Smooth muscle cell (in vitro differentiated cells): ENCODE measurements at regions not wholly inside any gene's neighbourhood (a gene's known extent, or its start where the extent isn't known, plus 50 kb on each side); places are given as distances from the start of the nearest gene placed in this dataset.

ENCODE experiments used
- DNase-seq: peaks from one replicate; lab custom pipeline; 2025; ENCODE audit not compliant: unreplicated experiment; lab: John Stamatoyannopoulos, UW
- H2AFZ ChIP-seq: fragments of 200-600 bp; sonication (generic); 2 replicates; pipeline ENCODE4 v1.6.0; 2016; ENCODE audit warnings: antibody characterized with exemption, low read depth, mild to moderate bottlenecking
- H3F3A ChIP-seq: fragments of 200-600 bp; sonication (generic); 2 replicates; pipeline ENCODE4 v1.6.0; 2017; ENCODE audit warnings: antibody characterized with exemption, low read depth
- H3K27ac ChIP-seq: fragments of 200-600 bp; sonication (generic); 2 replicates; pipeline ENCODE4 v1.5.1; 2016; ENCODE audit warnings: low read depth, mild to moderate bottlenecking
- H3K27me3 ChIP-seq: fragments of 200-600 bp; sonication (generic); 2 replicates; pipeline ENCODE4 v1.6.1; 2016; ENCODE audit warnings: low read depth, mild to moderate bottlenecking
- H3K36me3 ChIP-seq: fragments of 200-600 bp; sonication (generic); 2 replicates; pipeline ENCODE4 v1.5.1; 2016; ENCODE audit warnings: low read depth
- H3K4me1 ChIP-seq: fragments of 200-600 bp; sonication (generic); 2 replicates; pipeline ENCODE4 v1.5.1; 2016; ENCODE audit warnings: low read depth
- H3K4me2 ChIP-seq: fragments of 200-600 bp; sonication (generic); 2 replicates; pipeline ENCODE4 v1.6.0; 2016; ENCODE audit warnings: mild to moderate bottlenecking
- H3K4me3 ChIP-seq: fragments of 200-600 bp; sonication (generic); 2 replicates; pipeline ENCODE4 v1.5.1; 2016; ENCODE audit warnings: mild to moderate bottlenecking
- H3K79me2 ChIP-seq: fragments of 200-600 bp; sonication (generic); 2 replicates; pipeline ENCODE4 v1.6.0; 2016; ENCODE audit warnings: low read depth, mild to moderate bottlenecking
- H3K9ac ChIP-seq: fragments of 200-600 bp; sonication (generic); 2 replicates; pipeline ENCODE4 v1.6.0; 2016; ENCODE audit warnings: low read depth
- H3K9me3 ChIP-seq: fragments of 200-600 bp; sonication (generic); replicated peaks from 2 replicates; pipeline ENCODE4 v1.5.1; 2016; ENCODE audit warnings: low read depth
- H4K20me1 ChIP-seq: fragments of 200-600 bp; sonication (generic); 2 replicates; pipeline ENCODE4 v1.6.0; 2016; ENCODE audit warnings: low read depth
- WGBS: methylation state at CpG from one replicate; pipeline ENCODE4 v1.1.7; 2016; ENCODE audit warnings: low lambda C conversion rate; 5-methylcytosine and 5-hydroxymethylcytosine counted together
- TF ChIP-seq, protein P1 (sequence below): fragments of 200-600 bp; sonication (generic); IDR thresholded peaks from 2 replicates; pipeline ENCODE4 v1.5.1; 2017; ENCODE audit warnings: borderline replicate concordance, mild to moderate bottlenecking, antibody characterized with exemption; ENCODE audit not compliant: insufficient read depth, poor library complexity, severe bottlenecking

- Histone ChIP-seq H3K4me3 (peak overlapping the region; percentile 19), H3K79me2 (no peaks in the 10 kb centered on the region), H3K4me2 (peak overlapping the region; percentile 65), H3K9ac (no peak overlapping the region), H3K36me3 (no peaks in the 10 kb centered on the region), H2AFZ (no peak overlapping the region), H3K27ac (peak overlapping the region; percentile 71), H4K20me1 (no peaks in the 10 kb centered on the region), H3F3A (no peaks in the 10 kb centered on the region), H3K27me3 (no peaks in the 10 kb centered on the region), H3K4me1 (no peaks in the 10 kb centered on the region), H3K9me3 (no peaks in the 10 kb centered on the region)
- 54% methylated on average over 16 of the region's 16 CpGs for WGBS
- TF ChIP-seq, protein P1, sequence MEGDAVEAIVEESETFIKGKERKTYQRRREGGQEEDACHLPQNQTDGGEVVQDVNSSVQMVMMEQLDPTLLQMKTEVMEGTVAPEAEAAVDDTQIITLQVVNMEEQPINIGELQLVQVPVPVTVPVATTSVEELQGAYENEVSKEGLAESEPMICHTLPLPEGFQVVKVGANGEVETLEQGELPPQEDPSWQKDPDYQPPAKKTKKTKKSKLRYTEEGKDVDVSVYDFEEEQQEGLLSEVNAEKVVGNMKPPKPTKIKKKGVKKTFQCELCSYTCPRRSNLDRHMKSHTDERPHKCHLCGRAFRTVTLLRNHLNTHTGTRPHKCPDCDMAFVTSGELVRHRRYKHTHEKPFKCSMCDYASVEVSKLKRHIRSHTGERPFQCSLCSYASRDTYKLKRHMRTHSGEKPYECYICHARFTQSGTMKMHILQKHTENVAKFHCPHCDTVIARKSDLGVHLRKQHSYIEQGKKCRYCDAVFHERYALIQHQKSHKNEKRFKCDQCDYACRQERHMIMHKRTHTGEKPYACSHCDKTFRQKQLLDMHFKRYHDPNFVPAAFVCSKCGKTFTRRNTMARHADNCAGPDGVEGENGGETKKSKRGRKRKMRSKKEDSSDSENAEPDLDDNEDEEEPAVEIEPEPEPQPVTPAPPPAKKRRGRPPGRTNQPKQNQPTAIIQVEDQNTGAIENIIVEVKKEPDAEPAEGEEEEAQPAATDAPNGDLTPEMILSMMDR = no peak
- no peak for DNase-seq
Observed at GRCh38 chrX:9340598-9341290, 124.1 kb upstream of the TBL1X start.

GRCh38 chrX:9341291-9342201 lies 123.3 kb upstream of the TBL1X start:
- Histone ChIP-seq H3K79me2 (no peaks in the 10 kb centered on the region), H3K27me3 (no peaks in the 10 kb centered on the region), H3K4me2 (peak overlapping the region; percentile 65), H3F3A (no peaks in the 10 kb centered on the region), H3K9ac (no peak overlapping the region), H3K4me1 (no peaks in the 10 kb centered on the region), H4K20me1 (no peaks in the 10 kb centered on the region), H2AFZ (no peak overlapping the region), H3K36me3 (no peaks in the 10 kb centered on the region), H3K9me3 (no peaks in the 10 kb centered on the region), H3K4me3 (peak overlapping the region; percentile 19), H3K27ac (peak overlapping the region; percentile 71)
- no peak for DNase-seq
- WGBS = 56% methylated on average over 14 of the region's 15 CpGs
- TF ChIP-seq, protein P1 = no peak

DNA sequence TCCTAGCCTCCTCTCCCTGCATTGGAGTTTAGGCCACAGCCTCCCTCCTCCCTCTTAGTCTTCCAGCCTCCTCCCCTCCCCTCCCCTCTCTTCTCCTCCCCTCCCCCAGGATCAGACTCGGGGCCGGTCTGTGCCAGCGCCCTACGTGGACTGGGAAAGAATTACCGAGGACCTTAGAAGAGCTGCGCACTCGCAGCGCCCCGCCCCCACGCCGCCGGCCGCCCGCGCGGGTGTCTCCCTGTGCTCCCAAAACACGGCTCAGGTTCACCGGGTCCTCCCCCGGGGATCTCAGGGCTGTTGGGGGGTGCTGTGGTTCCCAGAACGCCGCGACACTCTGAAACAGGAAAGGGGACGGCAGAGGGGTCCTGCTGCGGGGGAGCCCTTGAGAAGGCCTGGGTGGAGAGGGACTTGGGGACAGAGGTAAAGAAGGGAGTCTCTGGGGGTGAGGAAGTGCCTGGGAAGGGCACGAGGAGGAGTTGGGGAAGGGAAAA lies 122.3 kb upstream of the TBL1X start:
- no peaks in the 10 kb centered on the region for H3K9me3 ChIP-seq
- peak overlapping the region; percentile 90 for H2AFZ ChIP-seq
- H3F3A ChIP-seq = no peaks in the 10 kb centered on the region
- H3K79me2 ChIP-seq = no peaks in the 10 kb centered on the region
- H3K27me3 ChIP-seq = no peaks in the 10 kb centered on the region
- H3K4me1 ChIP-seq = no peaks in the 10 kb centered on the region
- H3K27ac ChIP-seq = no peak overlapping the region
- H3K36me3 ChIP-seq = no peaks in the 10 kb centered on the region
- no peak overlapping the region for H3K9ac ChIP-seq
- no peaks in the 10 kb centered on the region for H4K20me1 ChIP-seq
- peak; percentile 8 for DNase-seq
- peak overlapping the region; percentile 83 for H3K4me2 ChIP-seq
- peak overlapping the region; percentile 50 for H3K4me3 ChIP-seq
- TF ChIP-seq, protein P1 = no peak
- WGBS = 49% methylated on average over 21 of the region's 25 CpGs
